ENCODE measurements at regions not wholly inside any gene's neighbourhood (a gene's known extent, or its start where the extent isn't known, plus 50 kb on each side); places are given as distances from the start of the nearest gene placed in this dataset.

DNA sequence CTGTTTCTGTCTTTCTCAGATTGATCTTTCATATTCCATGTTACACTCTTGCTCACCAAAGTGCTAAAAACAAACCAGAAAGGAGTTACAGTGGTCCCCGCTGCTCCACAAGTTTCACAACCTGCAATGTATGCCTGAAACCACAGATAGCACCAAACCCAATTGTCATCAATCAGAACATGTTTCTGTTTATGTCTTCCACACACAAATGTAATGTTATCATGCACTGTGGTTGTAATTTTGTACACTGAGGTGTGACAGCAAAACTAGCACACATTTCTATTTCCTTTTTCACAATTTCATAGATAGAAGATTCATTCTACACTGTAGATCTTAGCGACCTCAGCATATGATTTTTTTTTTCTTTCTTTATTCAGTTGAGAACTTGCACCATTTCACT, 1045.9 kb upstream of the RAG2 start:
- TF ChIP-seq EZH2 (IDR thresholded peaks at IDR 0.05; ENCODE audit: borderline replicate concordance, insufficient read depth, low read length, poor library complexity, severe bottlenecking) (no peak), RAD21 (conservative IDR thresholded peaks at IDR 0.05) (no peak), SMC3 (conservative IDR thresholded peaks at IDR 0.05; ENCODE audit: poor library complexity) (no peak)
- TF ChIP-seq, protein P1, sequence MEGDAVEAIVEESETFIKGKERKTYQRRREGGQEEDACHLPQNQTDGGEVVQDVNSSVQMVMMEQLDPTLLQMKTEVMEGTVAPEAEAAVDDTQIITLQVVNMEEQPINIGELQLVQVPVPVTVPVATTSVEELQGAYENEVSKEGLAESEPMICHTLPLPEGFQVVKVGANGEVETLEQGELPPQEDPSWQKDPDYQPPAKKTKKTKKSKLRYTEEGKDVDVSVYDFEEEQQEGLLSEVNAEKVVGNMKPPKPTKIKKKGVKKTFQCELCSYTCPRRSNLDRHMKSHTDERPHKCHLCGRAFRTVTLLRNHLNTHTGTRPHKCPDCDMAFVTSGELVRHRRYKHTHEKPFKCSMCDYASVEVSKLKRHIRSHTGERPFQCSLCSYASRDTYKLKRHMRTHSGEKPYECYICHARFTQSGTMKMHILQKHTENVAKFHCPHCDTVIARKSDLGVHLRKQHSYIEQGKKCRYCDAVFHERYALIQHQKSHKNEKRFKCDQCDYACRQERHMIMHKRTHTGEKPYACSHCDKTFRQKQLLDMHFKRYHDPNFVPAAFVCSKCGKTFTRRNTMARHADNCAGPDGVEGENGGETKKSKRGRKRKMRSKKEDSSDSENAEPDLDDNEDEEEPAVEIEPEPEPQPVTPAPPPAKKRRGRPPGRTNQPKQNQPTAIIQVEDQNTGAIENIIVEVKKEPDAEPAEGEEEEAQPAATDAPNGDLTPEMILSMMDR (IDR thresholded peaks at IDR 0.05; ENCODE audit: poor library complexity, severe bottlenecking): no peak
